ENCODE measurements at regions not wholly inside any gene's neighbourhood (a gene's known extent, or its start where the extent isn't known, plus 50 kb on each side); places are given as distances from the start of the nearest gene placed in this dataset.

GRCh38 chr12:115210533-115211252 is 526.7 kb upstream of the TBX3 start:
- intact Hi-C loops (cut with micrococcal nuclease): no loop called here
- no peak for DNase-seq (ENCODE audit: low read depth, low spot score)
- H3K27me3 ChIP-seq (ENCODE audit: insufficient read depth, low read length): no peaks in the 10 kb centered on the region
- POLR2A ChIA-PET: no interaction called here
- no peak overlapping the region for H3K4me2 ChIP-seq (ENCODE audit: low read length)
- RAD21 ChIA-PET (ENCODE audit: low non-redundant PET in 1 of 2, low total read pairs in 2 of 2, uncharacterized antibody in 2 of 2, unreplicated experiment in 2 of 2): no interaction called here
- no peak overlapping the region for H3K9ac ChIP-seq (ENCODE audit: low read length)
- H3K4me1 ChIP-seq (ENCODE audit: control insufficient read depth in 1 of 2, insufficient read depth in 2 of 2, low read length in 2 of 2): peaks cover 0 to 1% of the 10 kb centered on the region in 2 experiments; a peak in 1 of 4 replicates
- no TSS peak for BruUV-seq (replicated peaks)
- H3K4me3 ChIP-seq (replicated peaks in 1 of 2; ENCODE audit: low read depth in 1 of 2, low read length in 2 of 2): no peak overlapping the region
- H3K9me2 ChIP-seq (ENCODE audit: insufficient read depth): no peaks in the 10 kb centered on the region
- H4K20me1 ChIP-seq (ENCODE audit: insufficient read depth): no peaks in the 10 kb centered on the region
- no peaks in the 10 kb centered on the region for H3K79me2 ChIP-seq (ENCODE audit: insufficient read depth, low read length)
- H2AFZ ChIP-seq (ENCODE audit: low read depth, low read length, poor library complexity, severe bottlenecking): no peak overlapping the region
- no peak for ATAC-seq
- H3K27ac ChIP-seq (ENCODE audit: low read depth, low read length): no peak overlapping the region
- CTCF ChIA-PET: no interaction called here
- TF ChIP-seq POLR2AphosphoS5 (IDR thresholded peaks at IDR 0.05; ENCODE audit: low read depth, low read length) (no peak), SRF (IDR thresholded peaks at IDR 0.05; ENCODE audit: low read depth) (no peak), JUND (IDR thresholded peaks at IDR 0.05) (no peak), SP1 (IDR thresholded peaks at IDR 0.05; ENCODE audit: low read depth) (no peak), POLR2A (IDR thresholded peaks at IDR 0.05; ENCODE audit: borderline replicate concordance, extremely low read depth, insufficient read depth, insufficient read length) (no peak), TCF7L2 (IDR thresholded peaks at IDR 0.05; ENCODE audit: borderline replicate concordance, extremely low read depth, insufficient read depth, insufficient read length) (no peak), YY1 (IDR thresholded peaks at IDR 0.05; ENCODE audit: extremely low read depth, insufficient replicate concordance, low read depth, low read length) (no peak), EGR1 (IDR thresholded peaks at IDR 0.05; ENCODE audit: low read depth) (no peak), EZH2phosphoT487 (IDR thresholded peaks at IDR 0.05; ENCODE audit: borderline replicate concordance) (no peak), MAX (IDR thresholded peaks at IDR 0.05) (no peak), CBX3 (IDR thresholded peaks at IDR 0.05; ENCODE audit: low read depth) (no peak), ZFX (IDR thresholded peaks at IDR 0.05) (no peak), CEBPB (IDR thresholded peaks at IDR 0.05; ENCODE audit: low read depth) (no peak), RAD21 (IDR thresholded peaks at IDR 0.05; ENCODE audit: low read depth) (no peak), ZNF274 (IDR thresholded peaks at IDR 0.05; ENCODE audit: low read depth, low read length) (no peak), CTCF (IDR thresholded peaks at IDR 0.05 in 2 of 3, conservative IDR thresholded peaks at IDR 0.05 in 1 of 3; ENCODE audit: borderline replicate concordance in 1 of 3, insufficient read depth in 1 of 3, low read depth in 2 of 3, low read length in 2 of 3) (no peak), ELF1 (IDR thresholded peaks at IDR 0.05; ENCODE audit: borderline replicate concordance, low read depth) (no peak), FOSL1 (IDR thresholded peaks at IDR 0.05; ENCODE audit: low read depth) (no peak), EZH2 (IDR thresholded peaks at IDR 0.05) (no peak)
- TF ChIP-seq, protein P1, sequence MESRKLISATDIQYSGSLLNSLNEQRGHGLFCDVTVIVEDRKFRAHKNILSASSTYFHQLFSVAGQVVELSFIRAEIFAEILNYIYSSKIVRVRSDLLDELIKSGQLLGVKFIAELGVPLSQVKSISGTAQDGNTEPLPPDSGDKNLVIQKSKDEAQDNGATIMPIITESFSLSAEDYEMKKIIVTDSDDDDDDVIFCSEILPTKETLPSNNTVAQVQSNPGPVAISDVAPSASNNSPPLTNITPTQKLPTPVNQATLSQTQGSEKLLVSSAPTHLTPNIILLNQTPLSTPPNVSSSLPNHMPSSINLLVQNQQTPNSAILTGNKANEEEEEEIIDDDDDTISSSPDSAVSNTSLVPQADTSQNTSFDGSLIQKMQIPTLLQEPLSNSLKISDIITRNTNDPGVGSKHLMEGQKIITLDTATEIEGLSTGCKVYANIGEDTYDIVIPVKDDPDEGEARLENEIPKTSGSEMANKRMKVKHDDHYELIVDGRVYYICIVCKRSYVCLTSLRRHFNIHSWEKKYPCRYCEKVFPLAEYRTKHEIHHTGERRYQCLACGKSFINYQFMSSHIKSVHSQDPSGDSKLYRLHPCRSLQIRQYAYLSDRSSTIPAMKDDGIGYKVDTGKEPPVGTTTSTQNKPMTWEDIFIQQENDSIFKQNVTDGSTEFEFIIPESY (IDR thresholded peaks at IDR 0.05; ENCODE audit: extremely low read depth, insufficient replicate concordance, low read length): no peak
- no peaks in the 10 kb centered on the region for H3K36me3 ChIP-seq (ENCODE audit: control insufficient read depth in 1 of 2, insufficient read depth in 2 of 2, low read length in 2 of 2)
- no peaks in the 10 kb centered on the region for H3K9me3 ChIP-seq (ENCODE audit: control insufficient read depth in 1 of 2, insufficient read depth in 1 of 2, low read depth in 1 of 2, low read length in 2 of 2)

All from HCT116 (cell line).